Coronary artery (tissue), 2 donors: ENCODE measurements at regions not wholly inside any gene's neighbourhood (a gene's known extent, or its start where the extent isn't known, plus 50 kb on each side); places are given as distances from the start of the nearest gene placed in this dataset.

Source experiments
- DNase-seq: peaks from one replicate; pipeline ENCODE4 v3.0.0-alpha.2; 2017; ENCODE audit warnings: low spot score
- H3K27ac ChIP-seq, 2 donors: fragments of 200-600 bp; sonication (generic); one replicate each; pipeline ENCODE4 v1.5.1; 2016 to 2019
- H3K4me3 ChIP-seq: fragments of 200-600 bp; sonication (generic); 2 replicates; pipeline ENCODE4 v1.5.1; 2016; ENCODE audit warnings: mild to moderate bottlenecking, moderate library complexity
- TF ChIP-seq, protein P1 (sequence below): fragments of 200-600 bp; sonication (generic); IDR thresholded peaks from one replicate; pipeline ENCODE4 v1.5.1; 2019; ENCODE audit warnings: antibody characterized with exemption

DNA sequence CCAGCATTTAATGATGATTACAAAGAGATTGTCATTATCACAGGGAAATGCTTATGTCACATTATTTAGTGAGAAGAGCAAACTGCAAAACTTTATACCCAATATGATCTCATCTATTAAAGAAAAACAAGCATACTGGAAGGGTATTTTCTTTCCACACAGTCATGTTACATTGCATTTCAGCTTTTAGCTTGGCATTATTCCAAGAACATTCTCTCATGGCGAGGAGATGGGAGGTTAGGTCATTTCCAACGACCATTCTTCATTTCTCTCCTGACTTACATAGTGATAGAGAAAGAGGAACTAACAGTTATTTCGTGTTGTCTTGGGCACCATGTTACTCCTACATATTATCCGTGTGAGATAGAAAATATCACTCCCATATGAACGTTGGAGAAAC is 309.4 kb upstream of the XYLT1 start:
- Histone ChIP-seq H3K27ac (no peak overlapping the region), H3K4me3 (no peak overlapping the region)
- DNase-seq = no peak
- TF ChIP-seq, protein P1, sequence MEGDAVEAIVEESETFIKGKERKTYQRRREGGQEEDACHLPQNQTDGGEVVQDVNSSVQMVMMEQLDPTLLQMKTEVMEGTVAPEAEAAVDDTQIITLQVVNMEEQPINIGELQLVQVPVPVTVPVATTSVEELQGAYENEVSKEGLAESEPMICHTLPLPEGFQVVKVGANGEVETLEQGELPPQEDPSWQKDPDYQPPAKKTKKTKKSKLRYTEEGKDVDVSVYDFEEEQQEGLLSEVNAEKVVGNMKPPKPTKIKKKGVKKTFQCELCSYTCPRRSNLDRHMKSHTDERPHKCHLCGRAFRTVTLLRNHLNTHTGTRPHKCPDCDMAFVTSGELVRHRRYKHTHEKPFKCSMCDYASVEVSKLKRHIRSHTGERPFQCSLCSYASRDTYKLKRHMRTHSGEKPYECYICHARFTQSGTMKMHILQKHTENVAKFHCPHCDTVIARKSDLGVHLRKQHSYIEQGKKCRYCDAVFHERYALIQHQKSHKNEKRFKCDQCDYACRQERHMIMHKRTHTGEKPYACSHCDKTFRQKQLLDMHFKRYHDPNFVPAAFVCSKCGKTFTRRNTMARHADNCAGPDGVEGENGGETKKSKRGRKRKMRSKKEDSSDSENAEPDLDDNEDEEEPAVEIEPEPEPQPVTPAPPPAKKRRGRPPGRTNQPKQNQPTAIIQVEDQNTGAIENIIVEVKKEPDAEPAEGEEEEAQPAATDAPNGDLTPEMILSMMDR = no peak

DNA sequence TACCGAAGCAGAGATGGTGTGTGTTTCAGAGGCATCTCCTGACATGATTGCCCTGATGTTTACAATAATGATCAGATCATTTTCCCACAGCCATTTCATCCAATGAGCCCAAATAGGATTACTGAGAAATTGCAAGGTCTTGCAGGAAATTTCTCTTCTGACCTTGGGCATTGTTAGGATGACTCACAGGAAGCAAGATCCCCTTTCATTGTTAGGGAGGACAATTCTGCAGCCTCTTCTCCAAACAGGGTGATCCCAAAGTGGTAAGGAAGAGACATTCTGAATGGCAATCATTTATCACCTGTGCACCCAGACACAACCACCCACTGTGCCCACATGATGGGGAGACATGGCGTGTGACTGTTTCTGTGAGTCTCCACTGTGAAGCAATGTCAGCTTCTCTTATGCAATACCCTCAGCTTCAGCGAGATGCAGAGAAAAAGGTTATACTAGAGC is 306.7 kb upstream of the XYLT1 start:
- H3K4me3 ChIP-seq = no peak overlapping the region
- no peak for DNase-seq
- no peak overlapping the region for H3K27ac ChIP-seq
- TF ChIP-seq, protein P1 = no peak

DNA sequence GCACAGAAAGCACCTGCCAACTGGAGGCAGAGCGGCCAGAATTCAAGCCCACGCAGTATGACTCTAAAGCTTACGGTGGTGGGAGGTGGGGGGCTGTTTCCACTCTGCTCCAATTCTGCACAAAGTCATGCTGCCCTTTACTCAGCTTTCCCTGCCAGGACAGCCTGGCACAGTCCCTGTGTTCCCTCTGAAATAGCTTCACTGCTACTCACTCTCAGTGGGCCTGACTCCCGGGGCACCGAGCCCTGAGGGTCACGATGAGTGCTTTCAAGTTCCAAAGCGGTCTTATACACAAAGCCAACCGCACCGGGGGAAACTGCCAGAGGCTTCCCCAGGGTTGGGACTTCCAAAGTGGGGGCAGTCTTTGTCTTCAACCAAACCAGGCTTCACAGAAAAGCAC is 306.1 kb upstream of the XYLT1 start:
- TF ChIP-seq, protein P1 = no peak
- no peak overlapping the region for H3K4me3 ChIP-seq
- no peak for DNase-seq
- no peak overlapping the region for H3K27ac ChIP-seq

DNA sequence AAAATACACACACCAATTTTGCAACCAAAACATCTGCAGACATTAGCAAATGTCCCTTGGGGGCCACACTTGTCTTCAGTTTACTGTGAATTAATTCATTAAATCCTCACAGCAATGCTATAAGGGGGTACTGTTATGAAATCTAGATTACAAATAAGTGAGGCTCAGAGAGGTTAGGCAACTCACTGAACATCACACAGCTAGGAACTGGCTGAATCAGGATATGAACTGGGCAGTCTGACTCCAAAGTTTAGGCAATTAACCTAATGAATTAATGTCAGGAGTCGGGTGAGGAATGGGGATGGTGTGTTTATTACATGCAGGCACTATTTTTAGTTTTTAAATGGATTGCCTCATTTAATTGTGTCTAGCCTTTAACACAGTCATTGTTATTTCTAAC is 305.7 kb upstream of the XYLT1 start:
- H3K27ac ChIP-seq = no peak overlapping the region
- TF ChIP-seq, protein P1 = no peak
- no peak for DNase-seq
- no peak overlapping the region for H3K4me3 ChIP-seq

DNA sequence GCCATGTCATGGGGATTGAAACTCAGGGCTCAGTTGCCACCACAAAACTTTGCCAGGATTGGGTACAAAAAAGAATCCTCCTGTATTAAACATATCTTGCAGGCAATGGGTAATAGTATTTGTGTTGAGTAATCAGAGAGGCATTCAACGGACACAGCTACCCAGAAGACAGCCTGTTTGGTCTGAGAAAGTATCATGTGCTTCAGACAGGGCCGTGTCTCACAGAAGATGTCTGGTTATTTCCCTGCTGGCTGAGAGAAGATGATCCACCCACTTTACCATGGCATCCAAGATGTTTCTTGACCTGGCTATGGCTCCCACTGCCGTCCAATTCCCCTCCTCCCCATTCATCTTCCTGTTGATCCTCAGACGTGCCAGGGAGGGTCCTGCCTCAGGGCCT is 304.3 kb upstream of the XYLT1 start:
- TF ChIP-seq, protein P1 = no peak
- Histone ChIP-seq H3K27ac (no peak overlapping the region), H3K4me3 (no peak overlapping the region)
- DNase-seq = no peak

DNA sequence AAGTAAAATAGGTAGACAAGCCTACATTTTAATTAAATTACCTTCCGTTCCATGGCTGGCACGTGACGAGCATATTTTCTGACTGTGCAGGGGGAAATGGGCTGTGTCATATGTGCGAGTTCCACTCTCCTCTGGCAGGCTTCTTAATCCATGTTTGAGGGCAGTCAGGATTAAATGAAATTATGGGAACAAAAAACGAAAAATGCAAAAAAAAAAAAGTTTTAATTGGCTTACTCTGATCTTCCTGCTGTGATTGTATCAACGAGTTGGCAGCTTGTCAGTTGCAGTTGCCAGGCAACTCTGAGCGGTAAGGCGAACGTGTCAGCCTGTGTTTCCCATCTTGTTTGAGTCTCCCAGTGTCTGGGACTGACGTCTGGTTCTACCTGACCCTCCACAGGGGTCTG is 302.9 kb upstream of the XYLT1 start:
- Histone ChIP-seq H3K27ac (no peak overlapping the region), H3K4me3 (no peak overlapping the region)
- TF ChIP-seq, protein P1 = no peak
- no peak for DNase-seq

DNA sequence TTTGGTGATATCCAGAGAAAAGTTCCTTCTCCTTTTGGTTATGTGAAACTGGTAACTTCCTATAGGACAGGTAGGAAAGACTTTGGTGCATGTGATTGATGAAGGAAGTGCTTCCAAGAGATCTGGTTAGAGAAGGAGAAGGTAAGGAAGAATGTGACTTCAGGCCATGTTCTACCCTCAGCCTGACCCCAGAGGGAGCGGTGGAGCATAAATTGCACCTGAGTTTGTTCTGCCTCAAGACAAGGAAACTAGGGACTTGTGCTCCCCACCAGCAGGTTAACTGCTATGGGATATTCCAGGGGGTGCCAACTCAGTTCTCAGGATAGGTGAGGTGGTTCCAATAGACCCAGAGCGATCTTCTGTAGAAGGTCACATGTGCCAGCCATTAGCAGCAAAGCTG is 299.3 kb upstream of the XYLT1 start:
- Histone ChIP-seq H3K4me3 (no peak overlapping the region), H3K27ac (no peak overlapping the region)
- DNase-seq = no peak
- TF ChIP-seq, protein P1 = no peak
